CD4-positive, alpha-beta T cell treated with Interleukin-2 at 100 ng/mL for 4 hours (primary cell): ENCODE measurements at regions not wholly inside any gene's neighbourhood (a gene's known extent, or its start where the extent isn't known, plus 50 kb on each side); places are given as distances from the start of the nearest gene placed in this dataset.

Experiments
- DNase-seq: peaks from one replicate; pipeline ENCODE4 v3.0.0-alpha.2; 2020; ENCODE audit warnings: low spot score

DNA sequence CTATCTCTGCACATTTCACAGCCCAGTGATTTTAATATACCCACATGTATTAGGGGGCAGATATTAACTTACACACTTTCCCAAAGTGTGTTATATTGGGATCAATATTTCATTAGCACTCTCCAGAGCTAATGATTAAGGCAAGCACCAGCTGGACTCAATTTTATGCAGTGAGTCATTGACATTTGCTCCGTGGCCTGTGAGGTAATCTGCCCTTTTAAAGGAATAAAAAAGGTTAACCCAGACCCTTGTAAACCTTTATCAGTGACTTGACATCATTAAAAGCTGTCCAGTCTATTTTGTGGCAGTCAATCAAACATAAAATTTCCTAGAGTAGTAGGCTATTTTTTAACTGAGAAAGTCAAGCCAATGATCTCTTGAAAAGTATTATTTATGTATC lies 1870.4 kb upstream of the CELF4 start:
- no peak for DNase-seq

DNA sequence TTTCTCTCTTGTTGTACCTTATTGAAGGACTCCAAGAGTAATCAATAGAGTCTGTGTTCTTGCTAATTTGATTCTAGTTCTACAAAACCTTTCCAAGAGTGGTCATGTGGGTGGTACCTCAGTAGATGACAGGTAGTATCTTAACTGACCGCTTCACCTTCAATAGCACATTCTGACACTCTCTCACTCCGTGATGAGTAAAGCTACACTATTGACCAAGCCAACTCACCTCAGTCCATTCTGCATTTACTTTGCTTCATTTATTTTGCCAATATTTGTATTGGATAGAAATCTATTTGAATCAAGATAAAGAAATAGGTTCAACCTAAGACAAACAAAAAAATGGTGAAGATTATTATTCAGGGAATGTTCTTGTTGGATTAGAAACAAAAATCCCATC lies 1869.6 kb upstream of the CELF4 start:
- DNase-seq, result no peak

DNA sequence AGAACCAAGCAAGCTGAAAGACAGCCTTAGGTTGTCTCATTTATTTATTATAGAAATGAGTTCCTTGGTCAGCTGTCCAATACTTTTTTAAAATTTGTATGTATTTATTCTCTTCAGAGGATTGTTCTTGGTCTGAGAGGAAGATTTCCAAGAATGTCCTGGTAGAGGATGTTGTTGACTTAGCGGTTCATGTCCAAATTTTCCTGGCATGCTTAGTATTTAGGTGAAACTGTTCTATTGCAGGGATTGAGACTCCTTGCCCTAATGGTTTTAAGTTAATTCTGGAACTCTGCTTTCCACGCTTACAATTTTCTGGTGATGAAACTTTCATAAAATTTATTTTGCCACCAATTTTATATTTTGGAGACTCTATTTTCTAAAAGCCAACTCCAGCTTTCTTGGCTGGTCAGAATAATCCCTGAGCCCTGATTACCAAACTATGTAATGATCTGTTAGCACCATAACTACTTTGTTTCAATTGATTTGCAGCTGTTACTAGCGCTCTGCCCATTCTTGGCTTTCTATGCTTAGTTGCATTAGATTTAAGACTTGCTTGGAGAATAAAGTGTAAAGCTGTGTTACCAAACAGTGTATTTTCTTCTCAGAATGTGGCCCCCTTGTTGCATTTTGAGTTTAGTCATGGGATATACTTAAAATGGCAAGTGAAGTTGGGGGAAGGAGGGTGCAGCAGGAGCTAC lies 1868.8 kb upstream of the CELF4 start:
- DNase-seq, result no peak

DNA sequence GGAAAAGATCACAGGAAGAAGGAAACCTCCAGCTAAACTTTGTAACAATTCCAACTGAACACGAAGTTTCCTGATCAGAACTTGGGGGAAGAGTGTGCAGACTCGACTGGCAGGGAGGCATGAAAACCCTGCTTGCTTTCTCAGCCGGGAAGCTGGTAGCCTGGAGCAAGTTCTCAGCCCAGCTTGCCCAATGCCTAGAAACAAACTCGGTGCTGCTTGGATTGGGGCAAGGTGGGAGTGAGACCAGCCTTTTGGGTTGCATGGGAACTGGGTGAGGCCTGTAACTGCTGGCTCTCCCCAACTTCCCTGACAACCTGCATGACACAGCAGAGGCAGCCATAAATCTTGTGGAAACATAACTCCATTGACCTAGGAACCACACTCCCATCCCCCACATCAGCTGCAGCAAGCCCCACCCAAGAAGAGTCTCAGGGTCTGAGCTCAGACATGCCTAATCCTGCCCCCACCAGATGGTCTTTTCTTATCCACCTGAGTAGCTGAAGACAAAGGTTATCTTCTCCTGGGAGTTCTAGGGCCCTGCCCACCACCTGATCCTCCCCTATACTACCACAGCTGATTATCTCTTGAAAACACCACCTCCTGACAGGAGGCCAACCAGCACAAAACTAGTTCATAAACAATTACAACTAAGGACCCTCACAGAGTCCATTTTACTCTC lies 1859.7 kb upstream of the CELF4 start:
- no peak for DNase-seq

DNA sequence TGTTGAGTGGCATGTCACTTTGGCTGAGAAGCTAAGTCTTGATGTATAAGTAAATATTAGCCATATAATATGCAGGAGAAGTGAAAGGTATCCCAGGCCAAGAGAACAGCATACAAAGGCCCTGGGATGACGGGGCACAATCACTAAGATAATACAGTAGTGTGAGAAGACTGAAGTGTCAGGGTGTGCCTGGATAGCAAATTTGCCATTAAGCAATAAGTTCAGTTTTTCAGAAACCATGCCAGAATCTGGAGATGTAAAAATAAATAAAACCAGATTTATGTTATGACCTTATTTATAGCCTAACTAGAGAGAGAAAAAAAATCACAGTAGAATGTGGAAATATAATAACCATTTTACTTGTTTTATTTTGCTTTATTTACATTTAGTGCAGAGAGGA lies 1858.7 kb upstream of the CELF4 start:
- no peak for DNase-seq

DNA sequence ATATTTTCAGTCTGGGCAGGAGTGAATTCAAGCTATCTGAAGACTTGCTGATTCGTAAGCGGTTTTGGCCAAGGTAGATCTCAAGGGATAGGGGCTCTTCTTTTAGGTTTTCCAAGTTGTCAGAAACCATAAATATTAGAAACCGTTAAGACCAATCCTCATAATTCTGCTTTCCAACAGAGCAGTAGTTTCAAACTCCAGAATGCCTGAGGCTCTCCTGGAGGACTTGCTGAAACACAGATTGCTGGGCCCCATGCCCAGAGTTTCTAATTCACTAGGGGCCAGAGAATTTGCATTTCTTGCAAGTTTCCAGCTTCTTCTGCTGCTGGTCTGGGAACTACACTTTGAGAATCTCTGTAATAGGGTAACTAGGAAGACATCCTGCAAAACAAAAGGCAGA lies 1855.7 kb upstream of the CELF4 start:
- no peak for DNase-seq

DNA sequence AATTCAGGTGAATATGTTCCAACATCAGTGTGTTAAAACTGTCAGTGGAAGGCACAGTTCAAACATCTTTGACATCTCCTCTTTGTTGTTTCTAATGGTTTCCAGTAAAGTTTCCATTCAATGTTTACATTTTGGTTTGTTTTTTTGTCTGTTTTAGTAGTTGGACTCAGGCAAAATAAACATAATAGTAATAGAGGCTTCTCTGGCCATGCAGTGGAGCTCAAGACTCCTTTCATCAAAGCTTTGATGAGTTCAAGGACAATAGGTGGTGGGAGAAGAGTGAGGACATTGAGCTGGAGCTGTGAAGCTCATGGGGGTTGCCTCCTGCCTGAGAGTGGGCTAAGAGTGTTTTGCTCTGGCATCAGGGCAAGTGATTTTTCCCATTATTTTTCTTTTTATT lies 1853.7 kb upstream of the CELF4 start:
- DNase-seq, result no peak

DNA sequence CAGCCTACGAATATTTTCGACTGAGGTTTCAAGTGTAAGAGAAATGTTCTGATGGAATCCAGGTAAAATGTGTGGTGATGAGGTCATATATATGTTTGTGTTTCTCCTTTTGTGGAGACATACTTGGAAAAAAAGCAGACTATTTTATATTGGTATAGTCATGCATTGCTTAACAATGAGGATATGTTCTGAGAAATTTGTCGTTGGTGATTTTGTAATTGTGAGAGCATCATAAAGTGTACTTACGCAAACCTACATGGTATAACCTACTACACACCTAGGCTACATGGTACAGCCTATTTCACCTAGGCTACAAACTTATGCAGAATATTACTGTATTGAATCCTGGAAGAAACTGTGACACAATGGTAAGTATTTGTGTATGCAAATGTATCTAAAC lies 1849.9 kb upstream of the CELF4 start:
- no peak for DNase-seq

DNA sequence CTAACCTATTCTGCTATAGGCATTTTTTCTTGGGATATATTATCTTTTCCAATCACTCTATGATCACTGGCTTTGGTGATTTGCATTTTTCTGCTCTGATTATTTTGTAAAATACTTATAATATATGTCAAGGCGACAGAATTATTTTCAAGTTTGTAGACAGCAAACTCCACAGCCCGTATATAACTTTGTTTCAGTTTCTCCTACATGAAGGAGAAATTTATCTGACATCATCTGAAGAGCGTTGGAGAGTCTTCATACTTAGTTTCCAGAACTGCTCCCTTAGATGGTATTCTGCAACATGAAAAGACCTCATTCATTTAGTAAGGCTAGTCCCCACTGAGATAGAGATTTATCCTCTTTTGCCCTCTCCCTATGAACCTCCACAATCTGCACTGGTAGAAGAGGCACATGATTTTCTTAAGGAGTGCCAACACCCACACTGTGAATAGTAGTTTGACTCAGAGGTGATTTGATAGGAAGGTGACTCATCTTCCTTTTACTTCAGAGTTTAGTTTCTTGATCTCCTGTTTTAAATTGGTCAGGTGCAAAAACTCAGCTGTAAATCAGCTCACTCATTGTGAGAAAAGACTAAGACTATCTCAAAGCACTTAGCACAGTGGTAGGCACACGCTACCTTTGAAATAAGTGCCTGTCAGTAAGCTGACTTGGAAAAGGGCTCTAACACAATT lies 1848.6 kb upstream of the CELF4 start:
- DNase-seq, result no peak

DNA sequence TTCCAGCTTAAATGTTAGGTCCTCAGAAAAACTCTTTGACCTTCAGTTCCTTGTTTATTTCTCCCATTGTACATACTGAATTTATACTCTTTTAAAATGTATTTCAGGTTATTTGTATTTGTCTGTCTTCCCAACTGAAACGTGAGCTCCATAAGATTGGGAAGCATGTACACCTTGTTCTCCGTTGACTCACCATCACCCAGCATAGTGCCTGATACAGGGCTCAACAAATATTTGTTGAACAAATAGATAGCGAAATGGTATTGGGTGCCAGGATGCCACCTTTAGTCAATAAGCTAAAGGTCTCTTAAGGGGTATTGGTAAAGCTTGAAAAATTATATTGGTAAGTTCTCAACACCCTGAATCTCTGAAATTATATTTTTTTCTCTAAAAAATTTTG lies 1841.3 kb upstream of the CELF4 start:
- no peak for DNase-seq

DNA sequence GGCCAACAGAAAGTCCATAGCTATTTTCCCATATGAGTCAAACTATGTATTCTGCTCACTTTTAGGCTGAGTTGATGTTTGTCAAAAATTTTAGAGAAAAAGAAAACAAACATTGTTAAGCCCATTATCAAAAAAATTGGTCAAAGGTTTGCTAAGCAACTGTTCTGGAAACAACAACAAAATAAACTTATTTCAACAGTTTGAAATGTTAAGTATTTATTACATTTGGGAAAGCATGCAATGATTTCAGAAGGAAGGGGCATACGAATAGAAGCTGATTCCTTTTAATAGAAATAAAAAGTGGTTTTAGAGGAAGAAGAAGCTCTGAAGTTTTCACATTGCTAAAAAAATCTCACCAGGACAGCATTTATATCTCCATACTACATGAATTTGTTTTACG lies 1837.5 kb upstream of the CELF4 start:
- DNase-seq, result no peak

DNA sequence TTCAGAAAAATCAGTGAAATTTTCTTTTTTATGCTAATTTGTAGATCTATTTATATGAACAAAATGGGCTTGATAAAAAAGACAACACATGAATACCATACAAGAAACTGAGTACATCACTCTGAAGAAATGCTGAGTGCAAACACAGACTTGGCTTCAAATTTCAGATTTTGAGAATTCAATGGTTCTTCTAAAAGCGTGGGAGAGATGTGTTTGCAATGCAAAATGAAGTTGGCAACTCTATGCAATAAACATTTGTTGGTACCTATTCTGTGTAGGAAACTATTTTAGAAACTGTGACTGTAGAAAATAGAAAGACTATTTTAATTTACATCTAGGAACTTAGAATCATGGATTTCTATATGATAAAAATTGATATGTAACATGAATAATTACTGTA lies 1834.1 kb upstream of the CELF4 start:
- DNase-seq, result no peak

DNA sequence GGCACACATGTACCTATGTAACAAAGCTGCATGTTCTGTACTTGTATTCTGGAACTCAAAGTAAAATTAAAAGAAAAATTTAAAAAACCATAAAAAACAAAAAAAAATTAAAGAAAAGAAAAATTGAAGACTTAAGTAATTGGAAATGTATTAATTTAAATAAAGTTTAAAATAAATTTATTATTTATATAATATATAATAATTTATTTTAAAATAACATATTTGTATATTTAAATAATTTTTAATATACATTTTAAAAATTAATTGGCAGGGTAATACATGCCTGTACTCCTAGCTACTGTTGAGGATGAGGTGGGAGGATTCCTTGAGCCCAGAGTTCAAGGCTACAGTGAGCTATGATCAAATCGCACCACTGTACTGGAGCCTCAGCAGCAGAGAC lies 1830.6 kb upstream of the CELF4 start:
- DNase-seq, result no peak

DNA sequence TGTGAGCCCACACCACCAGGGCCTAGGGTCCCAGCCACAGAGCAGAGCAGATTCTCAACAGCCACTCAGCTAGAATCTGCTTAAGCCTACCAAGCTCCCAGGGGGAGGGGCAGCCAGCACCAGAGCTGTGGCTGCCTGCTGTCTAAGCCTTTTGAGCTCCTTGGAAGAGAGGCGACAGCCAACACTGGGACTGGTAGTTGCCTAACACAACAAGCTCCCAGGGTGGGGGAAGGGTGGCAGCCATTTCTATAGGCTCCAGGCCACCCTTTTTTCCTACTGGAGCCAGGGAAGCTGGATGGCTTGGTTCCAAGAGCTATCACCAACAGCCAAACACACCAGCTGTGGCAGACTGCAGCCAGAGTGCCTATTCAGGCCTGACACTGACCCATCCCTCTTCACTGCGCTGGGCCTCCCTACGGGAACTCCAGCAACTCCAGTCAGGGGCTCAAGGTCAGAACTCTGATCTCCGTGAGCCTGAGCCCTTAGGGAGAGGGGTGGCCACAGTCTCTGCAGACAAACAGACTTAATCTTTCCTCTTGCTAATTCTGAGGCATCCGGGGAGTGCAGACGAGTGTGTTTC lies 1824.3 kb upstream of the CELF4 start:
- DNase-seq, result no peak

DNA sequence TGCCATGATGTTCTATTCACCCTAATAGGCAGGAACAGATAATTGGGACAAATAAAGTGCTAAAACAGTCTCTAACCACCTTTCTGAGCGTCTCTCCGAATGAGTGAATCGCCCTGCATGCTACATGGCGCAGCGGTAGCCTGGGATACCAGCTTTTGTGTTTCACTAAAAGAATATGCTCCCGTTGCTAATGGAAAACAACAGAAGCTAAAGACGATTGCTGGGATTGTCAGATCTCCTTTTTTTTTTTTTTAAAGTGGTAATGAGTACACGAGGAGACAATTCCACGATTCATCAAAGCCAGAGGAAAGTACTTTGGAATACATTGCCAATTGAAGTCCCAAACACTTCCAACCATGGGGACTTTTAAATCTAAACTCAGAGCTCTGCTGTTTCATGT lies 1815.3 kb upstream of the CELF4 start:
- DNase-seq, result no peak

DNA sequence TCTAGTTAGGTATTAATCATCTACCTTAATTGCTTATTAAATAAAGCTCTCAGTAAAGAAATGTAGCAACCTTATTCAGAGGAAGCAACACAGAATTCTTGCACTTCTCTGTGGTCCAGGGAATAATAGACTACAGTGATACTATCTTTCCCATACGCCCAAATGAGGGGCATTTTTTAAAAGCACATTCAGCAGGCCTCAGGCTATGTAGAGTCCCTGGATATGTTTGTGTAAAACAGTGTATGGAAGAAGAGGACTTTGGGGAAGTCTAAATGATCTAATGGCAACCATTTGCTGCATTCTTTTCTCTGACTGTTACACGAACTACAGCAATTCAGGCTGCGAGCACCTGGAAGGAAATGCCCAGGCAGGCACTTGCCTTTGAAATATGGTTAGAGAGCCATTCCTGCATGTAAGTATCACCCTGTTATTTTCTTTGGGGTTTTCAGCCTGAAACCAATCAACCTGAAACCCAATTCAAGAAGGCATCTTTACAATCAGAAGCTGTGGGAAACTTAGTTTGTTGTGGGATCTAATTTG lies 1814.7 kb upstream of the CELF4 start:
- no peak for DNase-seq

DNA sequence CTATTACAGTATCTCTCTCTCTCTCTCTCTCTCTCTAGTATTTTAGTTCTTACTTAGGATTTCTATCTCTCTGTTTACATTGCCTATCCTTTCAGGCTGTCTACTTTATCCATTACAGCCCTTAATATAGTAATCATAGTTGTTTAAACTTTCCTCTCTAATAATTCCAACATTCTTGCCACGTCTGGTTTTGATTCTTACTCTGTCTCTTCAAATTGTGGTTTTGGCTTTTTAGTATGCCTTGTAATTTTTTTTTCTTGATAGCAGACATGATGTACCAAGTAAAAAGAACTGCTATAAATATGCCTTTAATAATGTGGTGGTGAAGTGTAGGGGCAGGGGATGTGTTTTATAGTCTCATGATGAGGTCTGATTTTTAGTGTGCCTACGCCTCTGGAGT lies 1809.5 kb upstream of the CELF4 start:
- no peak for DNase-seq

DNA sequence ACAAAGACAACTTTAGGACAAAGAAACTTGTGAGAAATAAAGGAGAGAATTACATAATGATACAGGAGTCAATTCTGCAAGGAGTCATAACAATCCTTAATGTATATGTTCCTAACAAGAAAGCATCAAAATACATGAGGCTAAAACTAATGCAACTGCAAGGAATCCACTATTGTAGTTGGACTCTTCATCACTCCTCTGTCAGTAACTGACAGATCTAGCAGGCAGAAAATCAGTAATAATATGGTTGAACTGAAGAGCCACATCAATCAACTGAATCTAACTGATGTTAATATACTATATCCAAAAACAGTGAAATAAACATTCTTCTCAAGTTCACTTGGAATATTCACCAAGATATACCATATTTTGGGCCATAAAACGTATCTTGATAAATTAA lies 1806.4 kb upstream of the CELF4 start:
- no peak for DNase-seq

DNA sequence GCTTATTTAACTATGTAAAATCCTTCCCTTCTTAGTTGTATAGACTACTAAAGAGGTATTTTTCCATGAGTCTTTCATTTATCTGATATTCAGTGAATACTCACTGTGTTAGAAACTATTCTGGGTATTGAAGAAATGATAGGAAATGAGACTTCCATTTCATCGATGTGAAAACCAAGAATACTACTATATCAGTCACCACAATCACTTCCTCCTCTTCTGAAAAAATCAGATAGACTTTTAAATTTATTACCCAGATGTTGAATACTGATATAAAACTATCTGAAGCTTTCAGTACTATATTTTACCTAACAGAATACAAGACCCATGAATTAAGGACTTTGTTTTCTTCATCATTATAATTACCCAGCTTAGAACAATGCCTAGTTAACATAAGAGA lies 1801.1 kb upstream of the CELF4 start:
- no peak for DNase-seq

DNA sequence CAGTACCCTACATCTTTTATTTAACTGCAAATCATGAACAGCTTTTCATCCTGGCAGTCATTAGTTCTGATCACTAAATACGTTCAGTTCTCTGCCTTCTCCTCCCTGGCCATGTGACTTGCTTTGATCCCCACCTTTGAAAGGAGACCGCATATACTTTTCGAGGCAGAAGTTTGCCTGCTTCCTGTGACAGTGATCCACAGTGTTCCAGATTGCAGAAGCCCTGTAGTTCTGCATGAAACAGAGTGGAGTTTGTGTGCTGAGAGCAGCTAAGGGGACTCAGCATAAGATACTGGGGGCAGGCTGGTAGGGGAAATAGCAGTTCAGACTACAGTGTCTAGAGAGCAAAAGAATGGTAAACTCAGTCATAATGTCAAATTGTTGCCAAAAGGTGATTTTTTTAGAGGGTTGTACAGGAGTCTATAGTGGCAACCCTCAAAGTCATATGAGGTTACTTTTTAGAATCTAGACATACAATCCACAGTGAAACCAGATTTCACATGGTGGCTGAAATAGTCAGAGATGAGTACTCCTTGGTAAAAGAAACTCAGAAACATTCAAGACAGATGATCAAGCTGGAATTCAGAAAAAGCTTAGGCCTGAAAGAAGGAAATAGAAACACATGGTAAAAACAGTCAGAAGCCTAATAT lies 1800.4 kb upstream of the CELF4 start:
- no peak for DNase-seq

DNA sequence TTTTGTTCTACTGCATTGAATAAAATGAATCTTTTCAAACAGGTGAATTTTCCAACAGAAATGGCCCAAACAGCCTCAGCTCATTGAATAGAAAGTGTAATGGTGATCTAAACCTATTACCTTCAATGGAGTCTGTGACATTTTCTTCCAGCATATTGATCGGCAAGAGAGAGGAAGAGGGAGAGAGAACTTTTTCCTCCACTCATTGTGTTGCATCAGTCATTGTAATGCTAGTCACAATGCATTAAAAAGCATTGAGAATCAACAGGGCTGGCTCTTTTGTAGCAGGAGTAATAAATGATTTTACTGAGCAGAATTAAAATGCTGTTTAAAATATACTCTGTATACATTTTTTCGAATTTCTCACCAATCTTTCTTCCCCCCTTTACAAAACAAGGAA lies 1794.5 kb upstream of the CELF4 start:
- DNase-seq, result no peak

DNA sequence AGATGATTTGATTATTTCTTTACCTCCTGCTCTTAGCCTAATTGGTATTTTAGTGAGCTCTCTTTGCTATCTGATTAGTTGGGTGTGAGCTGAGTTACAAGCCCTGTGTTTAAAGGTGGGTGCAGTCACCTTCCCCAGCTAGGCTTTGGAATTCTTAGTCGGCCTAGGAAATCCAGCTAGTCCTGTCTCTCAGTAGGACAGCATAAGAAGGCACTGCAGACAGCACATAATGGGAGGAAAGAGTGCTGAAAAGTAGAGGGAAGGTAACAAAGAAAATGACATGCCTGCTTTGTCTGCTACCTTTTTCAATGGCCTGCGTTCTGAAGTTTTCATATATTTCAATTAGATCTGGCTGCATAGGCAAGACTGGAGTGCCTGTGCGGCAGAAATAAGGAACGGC lies 1794.0 kb upstream of the CELF4 start:
- DNase-seq, result no peak
